Cortex of kidney (tissue), 1 donor: ENCODE measurements at regions not wholly inside any gene's neighbourhood (a gene's known extent, or its start where the extent isn't known, plus 50 kb on each side); places are given as distances from the start of the nearest gene placed in this dataset.

Experiments used
- DNase-seq: peaks from one replicate; lab custom pipeline; 2025; lab: John Stamatoyannopoulos, UW

DNA sequence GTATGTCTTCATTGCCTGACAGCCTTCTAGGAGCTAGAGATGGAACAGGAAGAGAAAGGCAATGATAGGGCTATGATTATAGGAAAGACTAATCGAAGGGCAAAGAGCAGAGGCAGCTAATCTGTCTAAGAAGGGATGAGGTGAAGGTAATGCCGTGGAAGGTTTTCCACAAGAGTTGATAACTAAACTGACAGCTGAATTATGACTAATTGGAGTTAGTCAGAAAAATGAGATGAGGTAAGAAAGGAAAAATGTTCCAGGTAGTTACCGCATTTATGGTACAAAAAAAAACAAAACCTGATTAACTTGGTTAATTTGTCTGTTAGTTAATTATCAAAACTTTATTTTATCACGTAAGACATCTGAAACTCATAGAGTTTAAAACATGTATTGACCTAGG, 260.3 kb downstream of the SLITRK6 start:
- DNase-seq: no peak

DNA sequence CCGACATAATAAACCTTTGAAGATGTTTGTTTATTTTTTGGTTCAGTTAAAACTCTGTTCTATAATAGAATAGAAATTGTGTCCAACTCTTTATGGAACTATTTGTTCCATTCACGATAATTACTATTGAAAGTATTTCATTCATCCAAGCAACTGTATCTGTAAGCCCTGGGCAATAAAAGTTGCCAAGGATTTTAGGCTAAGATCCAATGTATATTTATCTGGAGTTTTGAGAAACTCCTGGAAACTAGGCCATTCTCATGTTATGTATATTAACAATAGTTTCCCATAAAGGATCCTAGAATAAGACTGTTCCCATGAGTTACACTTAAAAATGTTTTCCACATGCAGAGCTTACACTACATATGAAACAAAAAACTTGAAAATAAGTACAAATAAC, 261.6 kb downstream of the SLITRK6 start:
- no peak for DNase-seq

DNA sequence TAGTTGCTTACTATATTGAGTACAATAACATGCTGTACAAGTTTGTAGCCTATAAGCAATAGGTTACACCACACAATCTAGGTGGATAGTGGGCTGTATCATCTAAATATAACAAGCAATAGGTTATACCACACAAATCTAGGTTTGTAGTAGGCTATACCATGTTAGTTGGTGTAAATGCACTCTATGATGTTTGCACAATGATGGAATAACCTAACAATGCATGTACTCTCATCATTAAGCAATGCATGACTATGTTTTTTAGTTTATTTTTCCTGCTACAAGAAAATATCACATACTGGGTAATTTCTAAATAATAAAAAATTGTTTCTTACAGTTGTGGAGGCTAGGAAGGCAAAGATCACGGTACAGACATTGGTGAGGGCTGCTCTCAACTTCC, 262.5 kb downstream of the SLITRK6 start:
- no peak for DNase-seq

DNA sequence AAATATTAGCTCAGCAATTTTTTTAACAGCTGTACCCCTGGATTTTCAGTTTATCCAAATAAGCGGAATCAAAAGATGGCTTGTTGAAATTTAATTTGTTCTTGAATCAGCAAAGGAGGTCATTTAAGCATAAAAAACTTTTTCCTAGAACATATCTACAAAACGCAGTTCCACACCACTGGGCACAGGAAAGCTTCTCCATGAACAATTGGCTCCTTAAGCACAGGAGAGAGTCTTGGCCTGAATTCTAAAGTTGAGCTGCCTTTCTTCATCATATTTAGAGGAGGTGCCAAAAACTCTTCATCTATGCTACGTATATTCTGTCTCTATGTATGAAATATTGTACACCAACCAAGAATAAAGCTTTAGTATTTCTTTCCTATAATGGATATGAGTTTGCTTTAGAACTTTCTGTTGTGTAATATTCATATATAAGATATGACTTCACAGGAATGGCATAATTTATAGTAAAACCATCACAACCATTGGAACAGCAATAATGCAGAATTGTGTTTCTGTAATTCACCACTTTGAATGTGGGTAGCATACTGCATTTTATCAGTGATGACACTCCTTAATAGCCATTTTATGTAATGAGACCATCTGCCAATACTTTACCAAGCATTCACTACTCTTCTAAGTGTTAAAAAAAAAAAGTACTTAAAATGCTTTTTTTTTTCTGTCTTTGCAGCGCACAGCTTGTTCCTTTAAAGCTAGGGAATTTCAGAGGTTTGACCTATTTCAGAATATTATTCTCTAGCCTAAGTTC, 263.7 kb downstream of the SLITRK6 start:
- DNase-seq: no peak

DNA sequence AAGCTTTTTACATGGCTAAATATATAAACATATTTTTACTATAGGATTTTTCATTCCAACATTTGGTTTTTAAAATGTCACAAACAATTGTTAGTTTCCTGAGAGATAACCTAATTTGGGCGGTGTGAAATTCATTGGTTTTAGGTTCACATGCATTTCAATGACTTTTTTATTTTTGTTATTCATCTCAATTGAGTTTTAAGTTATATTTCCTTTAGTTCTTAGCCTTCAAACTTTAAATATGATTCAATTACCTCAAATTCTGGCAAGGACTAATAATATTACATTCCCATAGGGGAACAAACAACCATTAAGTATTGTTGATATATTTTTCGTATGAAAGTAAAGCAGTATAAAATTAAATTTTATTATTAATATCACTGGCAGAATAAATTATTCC, 265.3 kb downstream of the SLITRK6 start:
- no peak for DNase-seq

DNA sequence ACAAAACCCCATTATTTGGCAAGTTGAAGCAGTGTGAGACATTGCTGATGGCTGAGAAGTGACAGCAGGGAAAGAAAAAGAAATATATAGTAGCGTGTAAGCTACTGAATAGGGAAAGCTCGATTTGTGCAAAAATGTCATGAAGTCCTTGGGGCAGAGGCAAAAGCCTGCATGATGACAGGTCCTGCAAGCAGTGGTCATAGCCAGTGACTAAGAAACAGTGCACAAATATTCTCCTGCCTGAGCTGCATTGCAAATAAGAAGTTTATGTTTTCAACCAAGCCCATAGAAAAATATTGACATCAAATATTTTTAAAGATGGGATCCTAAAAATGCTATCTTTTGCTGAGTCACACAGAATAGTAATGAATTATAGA, 270.0 kb downstream of the SLITRK6 start:
- no peak for DNase-seq

DNA sequence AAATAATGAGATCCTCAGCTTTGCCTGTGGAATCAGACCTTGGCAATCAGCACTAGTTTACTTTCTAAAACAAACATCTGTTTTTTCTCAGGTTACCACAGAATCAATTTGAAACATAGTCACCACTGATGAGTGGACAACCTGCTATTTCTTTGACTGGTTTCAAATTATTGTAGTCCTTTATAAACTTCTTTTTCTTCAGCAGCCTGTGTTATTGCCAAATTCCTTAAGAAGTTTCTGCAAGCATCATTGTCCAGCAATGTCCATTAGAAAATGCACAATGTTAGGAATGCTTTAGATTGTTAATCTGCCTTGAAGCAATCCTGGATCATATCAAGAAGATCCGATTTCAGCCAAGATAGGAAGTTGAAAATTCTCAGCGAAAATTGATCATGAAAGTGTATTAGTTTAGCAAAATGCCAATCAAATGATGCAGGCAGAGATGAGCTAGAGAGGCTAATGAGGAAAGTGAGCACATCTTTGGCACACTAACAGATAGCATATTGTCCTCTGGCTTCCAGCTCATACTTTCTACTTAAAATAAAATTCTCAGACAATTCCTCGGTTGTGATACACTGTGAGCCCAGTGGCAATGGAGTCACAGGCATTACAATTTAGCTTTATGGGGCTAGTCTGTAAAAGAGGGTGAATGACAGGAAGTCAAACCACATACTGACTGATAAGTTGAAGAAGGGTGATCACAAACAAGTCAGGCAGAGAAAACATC, 270.6 kb downstream of the SLITRK6 start:
- no peak for DNase-seq

DNA sequence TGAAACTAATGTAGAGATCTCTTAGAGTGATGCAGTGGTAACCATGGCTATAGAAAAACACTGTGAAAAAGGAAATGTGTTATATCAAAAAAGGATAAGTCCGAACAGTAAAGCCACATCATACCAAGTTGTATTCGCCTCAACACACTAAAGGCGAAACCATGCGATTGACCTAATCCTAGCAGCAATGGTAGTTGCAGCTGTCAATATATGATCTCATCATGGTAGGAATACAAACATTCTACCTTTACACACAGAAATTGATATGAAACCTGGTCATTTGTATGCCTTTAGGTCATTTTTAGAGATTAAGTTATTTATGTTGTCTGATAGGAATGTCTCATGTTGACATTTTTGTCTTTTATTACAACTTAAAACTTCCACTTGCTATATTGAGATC, 271.9 kb downstream of the SLITRK6 start:
- no peak for DNase-seq

DNA sequence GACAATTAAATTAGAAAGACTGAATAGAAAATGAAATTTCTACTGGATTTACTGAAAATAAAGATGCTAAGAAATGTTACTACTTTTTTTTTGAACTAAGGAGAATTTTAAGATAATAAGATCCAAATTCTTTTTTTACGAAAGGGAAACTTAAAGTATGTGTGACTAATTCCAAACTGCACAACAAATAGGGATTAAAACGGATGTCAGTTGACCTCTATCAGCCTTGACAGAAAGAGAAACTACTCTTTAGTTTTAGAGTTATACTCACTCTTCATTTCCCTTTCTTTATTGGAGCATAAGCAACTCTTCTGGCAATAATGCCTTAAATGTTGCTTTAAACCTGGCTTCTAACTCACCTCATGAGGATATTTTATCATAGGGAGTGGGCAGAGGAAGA, 273.8 kb downstream of the SLITRK6 start:
- DNase-seq: no peak

DNA sequence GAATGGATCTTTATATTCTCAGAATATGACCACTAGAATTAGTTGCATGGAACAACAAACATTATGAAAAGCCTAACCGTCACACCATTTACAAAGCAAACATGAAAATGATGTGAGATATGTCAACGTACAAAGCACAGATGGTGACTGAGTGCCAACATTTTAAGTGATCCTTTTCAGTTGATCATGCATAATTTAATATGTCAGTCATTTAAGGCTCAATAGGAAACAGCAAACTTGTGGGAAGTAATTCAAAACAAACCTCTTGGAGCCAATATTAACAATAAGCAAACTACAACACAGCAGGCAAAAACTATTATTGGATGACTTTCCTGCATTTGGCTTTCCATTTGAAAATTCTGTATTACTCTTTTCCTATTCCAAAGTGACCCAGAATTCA, 277.6 kb downstream of the SLITRK6 start:
- DNase-seq: no peak

DNA sequence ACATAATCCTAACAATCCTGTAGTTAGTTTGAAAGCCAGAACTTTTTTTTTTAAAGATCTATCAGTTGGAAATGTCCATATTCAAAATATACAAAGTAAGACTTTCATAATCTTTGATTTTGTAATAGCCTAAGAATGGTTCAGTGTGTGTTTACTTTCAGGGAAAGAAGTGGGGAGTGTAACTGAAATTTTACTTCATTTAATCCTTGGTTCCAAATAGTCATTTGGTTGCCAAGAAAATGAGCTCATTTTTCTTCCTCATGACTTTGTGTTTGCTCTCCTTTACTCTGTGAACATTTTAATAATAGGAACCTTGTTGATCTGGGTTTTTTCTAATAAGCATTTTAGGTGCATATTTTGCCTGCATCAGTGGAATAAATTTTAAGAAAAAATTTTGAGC, 278.8 kb downstream of the SLITRK6 start:
- no peak for DNase-seq

DNA sequence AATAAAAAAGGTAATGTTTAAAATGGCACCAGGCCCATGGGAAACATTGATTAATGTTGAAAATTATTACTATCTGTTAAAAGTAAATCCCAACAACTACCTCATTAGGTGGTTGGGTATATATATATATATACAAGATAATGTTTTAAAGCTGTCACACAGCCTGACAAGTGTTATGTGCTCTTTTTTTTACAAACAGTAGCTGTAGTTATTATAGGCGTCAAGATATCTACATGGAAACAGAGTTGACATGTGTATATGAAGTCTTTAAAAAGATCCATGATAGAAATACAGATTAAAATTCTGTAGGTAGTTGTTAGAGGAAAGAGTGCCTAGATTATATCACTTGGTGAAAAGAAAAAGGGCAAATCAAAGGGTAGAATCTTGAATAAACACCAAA, 279.9 kb downstream of the SLITRK6 start:
- no peak for DNase-seq

DNA sequence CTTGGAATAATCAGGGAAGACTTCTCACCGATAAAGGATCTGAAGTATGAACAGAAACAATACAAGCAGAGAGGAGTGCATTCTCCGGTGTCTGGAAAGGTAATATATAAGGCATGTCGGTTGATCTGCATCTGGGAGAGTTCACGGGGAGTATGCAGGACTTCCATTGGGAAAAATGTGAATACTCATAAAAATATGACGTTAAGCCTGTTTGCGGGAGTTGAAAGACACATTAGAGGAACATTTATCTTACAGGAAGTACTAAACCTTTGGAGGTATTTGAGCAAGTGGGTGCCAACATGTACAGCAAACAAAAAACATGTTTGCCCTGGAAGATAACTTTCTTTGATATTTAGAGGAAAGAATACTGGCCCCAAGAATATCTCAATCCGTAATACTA, 286.8 kb downstream of the SLITRK6 start:
- no peak for DNase-seq

DNA sequence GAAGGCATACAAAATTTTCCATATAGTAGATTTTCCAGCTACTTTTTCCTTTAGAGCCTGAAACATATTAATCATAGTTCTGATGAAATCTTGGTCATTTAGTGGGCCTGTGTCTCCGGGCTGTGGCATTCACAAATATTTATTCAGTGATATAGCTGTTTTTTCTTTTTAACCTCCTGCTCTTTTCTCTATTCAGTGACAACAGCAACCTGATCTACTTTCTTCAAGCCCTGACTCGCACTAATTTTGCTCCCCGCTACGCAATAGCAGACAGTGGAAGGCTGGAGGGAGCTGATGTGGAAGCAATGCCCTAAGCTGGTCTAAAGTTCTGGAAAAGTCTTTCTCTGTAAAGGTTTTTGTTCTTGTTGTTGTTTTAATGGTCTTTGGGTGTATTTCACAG, 289.7 kb downstream of the SLITRK6 start:
- DNase-seq: no peak

DNA sequence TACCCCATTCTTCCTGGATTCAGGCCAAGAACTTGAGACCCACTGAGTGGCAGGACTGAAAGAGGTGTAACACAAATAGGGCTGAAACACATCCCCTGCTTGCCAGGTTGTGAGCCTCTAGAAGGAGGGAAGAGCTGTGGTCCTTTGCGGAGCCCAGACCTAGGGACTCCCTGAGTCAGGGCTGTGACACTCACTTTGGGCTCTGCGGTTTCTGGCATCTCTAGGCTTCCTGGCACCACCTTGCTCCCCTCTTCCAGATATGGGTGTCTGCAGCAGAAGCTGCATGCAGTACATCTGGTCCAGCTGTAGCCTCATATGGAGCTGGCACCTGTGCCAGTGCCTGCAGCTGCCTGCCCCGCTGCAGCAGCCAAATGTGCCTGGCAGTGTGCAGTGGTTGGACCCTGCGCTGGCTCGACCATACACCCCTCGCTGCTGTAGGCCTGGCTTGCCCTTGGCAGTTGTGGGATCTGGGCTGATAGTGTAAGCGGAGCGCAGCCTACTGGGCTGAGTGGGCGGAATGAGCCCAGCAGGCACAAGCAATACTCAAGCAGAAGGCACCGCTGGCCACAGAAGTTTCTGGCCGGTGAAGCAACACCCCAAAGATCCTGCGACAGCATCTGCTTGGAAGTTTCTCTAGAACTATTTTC, 290.4 kb downstream of the SLITRK6 start:
- no peak for DNase-seq

DNA sequence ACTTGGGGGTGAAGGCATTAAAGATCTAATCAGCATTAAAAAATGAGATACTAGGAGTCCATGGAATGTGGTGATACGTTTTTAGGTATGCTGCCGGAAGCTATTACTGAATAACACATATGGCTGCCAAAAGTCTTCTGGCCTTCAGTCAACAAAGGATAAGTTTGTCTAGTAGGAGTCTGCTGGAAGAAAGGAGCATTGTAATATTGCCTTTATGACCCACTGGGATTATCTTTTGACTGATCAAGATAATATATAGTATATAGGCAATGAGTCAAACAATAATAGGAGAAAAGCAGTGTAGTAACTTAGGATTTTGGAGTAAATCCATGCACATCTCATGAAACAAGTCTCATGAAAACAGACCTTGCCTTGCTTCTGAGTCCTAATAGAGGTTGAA, 295.4 kb downstream of the SLITRK6 start:
- no peak for DNase-seq

DNA sequence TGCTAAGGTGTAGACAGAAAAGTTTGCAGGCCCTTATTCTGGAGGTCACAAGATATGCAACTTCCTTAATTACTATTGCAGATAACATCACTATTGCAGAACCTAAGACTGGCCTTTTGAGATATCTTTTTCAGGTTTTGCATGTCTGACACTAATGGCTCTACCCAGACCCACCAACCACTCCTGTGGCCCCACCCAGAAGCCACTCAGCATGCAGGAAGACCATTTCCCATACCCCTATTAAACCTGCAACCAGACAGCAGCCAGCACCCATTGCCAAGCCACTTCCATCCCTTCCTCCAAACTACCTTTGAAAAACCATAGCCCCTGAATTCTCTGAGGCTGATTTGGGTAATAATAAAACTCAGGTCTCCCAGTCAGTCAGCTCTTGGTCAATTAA, 297.6 kb downstream of the SLITRK6 start:
- no peak for DNase-seq

DNA sequence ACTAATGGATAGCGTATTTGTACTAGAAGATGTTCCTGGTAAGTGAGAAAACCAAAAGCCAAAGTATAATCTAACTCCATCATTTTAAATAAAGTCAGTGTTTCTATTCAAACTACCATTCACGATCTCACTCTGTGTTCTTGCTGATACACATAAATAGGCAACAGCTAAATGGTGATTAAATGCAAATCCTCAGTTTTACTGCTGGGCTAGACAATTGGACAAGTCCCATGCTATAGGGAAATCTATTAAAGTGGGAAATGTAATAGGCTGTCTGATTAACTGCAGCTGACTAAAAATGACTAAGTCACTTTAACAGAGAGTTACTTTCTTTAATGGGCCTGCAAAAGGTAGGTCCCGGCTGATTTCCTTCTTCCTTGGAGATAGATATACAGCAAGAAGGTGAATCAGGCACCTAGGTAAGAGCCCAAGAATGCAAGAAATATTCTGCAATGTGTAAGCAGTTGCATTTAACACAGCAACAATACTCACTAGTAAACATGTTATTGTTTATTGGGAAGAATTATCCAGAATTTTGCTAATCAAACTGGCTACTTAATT, 298.4 kb downstream of the SLITRK6 start:
- DNase-seq: no peak

DNA sequence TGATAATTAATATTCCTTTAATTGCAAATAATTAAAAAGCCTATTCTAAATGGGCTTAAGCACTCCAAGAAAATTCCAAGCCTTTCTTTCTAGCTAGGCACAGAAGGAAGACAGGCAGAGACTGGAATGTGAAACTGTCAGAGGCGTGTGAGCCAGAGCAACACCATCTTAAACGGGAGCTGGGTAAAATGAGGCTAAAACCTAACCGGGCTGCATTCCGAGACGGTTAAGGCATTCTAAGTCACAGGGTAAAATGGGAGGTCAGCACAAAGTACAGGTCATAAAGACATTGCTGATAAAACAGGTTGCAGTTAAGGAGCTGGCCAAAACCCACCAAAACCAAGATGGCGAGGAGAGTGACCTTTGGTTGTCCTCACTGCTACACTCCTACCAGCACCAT, 300.4 kb downstream of the SLITRK6 start:
- DNase-seq: no peak

DNA sequence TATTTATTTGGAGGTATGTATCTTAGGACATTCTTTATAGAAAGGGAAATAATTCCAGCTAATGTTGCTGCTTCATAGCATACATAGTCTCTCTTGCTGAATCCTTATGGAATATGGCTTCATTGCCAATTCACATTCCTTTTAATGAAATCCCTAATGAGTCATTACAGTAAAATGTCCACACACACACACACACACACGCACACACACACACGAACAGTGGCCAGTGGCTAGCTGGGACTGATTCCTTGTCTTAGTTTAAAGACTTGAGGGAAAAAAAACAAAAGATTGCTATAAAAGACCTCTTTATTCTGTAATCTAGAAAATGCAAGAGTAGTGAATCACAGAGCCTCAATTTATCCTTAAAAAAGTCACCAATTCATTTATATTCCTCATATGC, 301.6 kb downstream of the SLITRK6 start:
- DNase-seq: no peak

DNA sequence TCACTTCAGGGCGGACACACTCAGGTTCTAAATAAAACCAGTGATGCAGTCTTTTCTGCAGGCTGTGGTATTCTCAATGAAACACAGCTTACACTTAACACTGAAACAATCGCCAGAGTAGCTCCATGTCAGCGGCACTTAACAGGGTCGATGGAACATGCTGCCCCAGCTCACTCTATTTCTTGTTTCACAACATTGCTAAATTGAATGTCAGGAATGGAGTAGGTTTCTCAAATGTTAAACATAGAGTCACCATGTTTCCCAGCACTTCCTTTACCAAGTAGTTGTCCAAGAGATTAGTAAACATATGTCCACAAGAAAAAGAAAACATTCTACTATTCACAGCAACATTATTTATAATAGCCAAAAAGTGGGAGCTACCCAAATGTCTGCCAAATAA, 306.9 kb downstream of the SLITRK6 start:
- DNase-seq: no peak

DNA sequence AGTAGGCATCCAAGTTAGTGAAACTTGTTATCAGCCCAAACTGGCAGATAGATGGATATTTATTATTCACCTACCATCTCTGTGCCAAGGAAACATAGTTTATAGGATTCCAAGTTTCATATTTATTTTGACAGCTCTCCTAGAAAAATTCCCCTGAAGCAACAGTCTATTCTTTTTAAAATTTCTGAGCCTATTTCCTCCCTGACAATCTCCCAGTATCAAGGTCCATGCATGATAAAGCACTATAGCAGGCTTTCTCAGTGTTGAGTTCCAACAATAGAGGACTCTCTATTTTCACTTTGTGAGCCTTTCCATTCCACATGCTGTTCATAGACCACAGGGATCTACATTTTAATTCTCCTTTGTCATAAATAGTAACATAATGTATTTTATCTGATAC, 312.6 kb downstream of the SLITRK6 start:
- DNase-seq: no peak

DNA sequence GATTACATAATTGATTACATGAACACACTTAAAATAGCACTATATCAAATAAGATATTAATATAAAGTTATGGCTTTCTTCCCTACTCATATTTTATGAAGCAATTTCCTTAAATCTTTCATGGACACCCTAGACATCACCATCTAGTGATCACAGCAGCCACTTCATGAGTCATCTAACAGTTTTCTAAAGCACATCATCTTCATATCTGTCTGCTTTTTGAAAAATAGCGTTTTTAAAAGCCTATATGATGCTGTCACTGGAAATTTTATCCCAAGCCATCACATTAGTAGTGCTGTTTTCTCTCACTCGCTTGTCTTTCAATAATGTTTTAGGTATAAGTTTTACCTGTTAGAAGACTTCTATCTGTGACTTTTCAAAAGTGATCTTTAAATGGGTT, 326.1 kb downstream of the SLITRK6 start:
- DNase-seq: no peak
